ENCODE measurements at regions not wholly inside any gene's neighbourhood (a gene's known extent, or its start where the extent isn't known, plus 50 kb on each side); places are given as distances from the start of the nearest gene placed in this dataset.

DNA sequence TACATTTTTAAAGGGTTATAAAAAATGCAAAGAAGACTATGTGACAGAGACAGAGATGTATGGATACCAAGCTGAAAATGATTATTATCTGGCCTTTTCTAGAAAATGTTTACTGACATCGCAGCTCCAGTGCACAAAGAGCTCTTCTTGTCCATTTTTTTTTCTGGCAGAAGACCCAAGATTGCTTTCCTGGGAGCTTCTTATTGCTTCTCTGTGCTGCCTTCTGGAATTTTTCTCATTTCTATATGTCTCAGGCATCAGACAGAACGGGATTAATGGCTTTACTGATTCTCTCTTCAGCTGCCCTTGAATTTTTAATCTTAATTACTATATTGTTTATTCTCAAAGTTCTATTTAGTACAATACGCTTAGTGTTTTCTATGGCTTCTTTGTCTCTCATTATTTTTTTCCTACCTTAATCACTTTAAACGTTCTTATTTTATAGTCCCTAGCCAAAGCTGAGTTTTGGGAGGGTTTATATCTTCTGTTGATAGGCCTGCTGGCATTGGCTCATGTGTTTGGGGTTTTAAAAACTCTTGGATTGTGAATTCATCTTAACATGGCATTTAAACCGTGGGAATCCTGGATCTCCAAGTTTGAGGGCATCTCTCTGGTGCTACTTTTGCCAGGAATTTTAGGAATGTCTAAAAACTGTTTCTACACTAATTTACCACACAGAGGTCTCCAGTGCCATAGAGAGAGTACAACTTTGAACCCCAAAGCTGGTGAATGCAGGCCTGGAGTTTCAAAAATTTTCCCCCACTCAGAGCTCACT is 138.9 kb upstream of the LNX1 start:
- TF ChIP-seq, protein P1, sequence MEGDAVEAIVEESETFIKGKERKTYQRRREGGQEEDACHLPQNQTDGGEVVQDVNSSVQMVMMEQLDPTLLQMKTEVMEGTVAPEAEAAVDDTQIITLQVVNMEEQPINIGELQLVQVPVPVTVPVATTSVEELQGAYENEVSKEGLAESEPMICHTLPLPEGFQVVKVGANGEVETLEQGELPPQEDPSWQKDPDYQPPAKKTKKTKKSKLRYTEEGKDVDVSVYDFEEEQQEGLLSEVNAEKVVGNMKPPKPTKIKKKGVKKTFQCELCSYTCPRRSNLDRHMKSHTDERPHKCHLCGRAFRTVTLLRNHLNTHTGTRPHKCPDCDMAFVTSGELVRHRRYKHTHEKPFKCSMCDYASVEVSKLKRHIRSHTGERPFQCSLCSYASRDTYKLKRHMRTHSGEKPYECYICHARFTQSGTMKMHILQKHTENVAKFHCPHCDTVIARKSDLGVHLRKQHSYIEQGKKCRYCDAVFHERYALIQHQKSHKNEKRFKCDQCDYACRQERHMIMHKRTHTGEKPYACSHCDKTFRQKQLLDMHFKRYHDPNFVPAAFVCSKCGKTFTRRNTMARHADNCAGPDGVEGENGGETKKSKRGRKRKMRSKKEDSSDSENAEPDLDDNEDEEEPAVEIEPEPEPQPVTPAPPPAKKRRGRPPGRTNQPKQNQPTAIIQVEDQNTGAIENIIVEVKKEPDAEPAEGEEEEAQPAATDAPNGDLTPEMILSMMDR (IDR thresholded peaks at IDR 0.05; ENCODE audit: partially characterized antibody, unreplicated experiment), result no peak
- DNase-seq, result no peak
- no peak overlapping the region for H3K27ac Mint-ChIP-seq (ENCODE audit: unreplicated experiment)

GRCh38 chr4:53722110-53722509 is 130.8 kb upstream of the LNX1 start:
- H3K27ac Mint-ChIP-seq (ENCODE audit: unreplicated experiment), result no peak overlapping the region
- no peaks in the 10 kb centered on the region for H3K36me3 Mint-ChIP-seq (ENCODE audit: unreplicated experiment)
- H3K4me1 Mint-ChIP-seq (ENCODE audit: low read depth, unreplicated experiment), result peaks cover 2% of the 10 kb centered on the region
- peaks cover 4% of the 10 kb centered on the region for H3K27me3 Mint-ChIP-seq (ENCODE audit: unreplicated experiment)
- no peak overlapping the region for H3K4me3 Mint-ChIP-seq (ENCODE audit: unreplicated experiment)
- no peaks in the 10 kb centered on the region for H3K9me3 Mint-ChIP-seq (ENCODE audit: unreplicated experiment)
- no peak for DNase-seq
- TF ChIP-seq, protein P1 (IDR thresholded peaks at IDR 0.05; ENCODE audit: partially characterized antibody, unreplicated experiment), result no peak

More for the DNA sequence above, 138.9 kb upstream of the LNX1 start:
- no peaks in the 10 kb centered on the region for H3K9me3 Mint-ChIP-seq (ENCODE audit: unreplicated experiment)
- no peaks in the 10 kb centered on the region for H3K36me3 Mint-ChIP-seq (ENCODE audit: unreplicated experiment)
- H3K27me3 Mint-ChIP-seq (ENCODE audit: unreplicated experiment), result no peaks in the 10 kb centered on the region
- H3K4me3 Mint-ChIP-seq (ENCODE audit: unreplicated experiment), result no peak overlapping the region
- H3K4me1 Mint-ChIP-seq (ENCODE audit: low read depth, unreplicated experiment), result no peaks in the 10 kb centered on the region

DNA sequence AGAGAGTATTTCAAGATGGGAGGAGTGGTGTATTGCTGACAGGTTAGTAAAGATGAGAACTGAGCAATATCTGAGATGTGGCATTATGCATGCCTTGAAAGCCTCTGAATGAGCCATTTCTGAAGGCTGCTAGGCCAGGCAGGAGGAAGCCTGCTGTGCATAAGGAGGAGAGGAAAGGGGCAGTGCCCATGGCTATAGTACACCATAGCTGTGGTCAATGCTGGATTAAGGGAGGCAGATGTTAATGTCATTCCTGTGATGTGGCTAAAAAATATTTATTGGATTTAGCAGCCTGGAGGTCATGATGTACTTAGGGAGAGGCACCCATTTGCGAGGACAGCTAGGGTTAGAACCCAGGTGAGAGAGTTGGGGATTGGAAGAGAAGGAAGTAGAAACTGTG is 130.0 kb upstream of the LNX1 start:
- peaks cover 2% of the 10 kb centered on the region for H3K4me1 Mint-ChIP-seq (ENCODE audit: low read depth, unreplicated experiment)
- no peaks in the 10 kb centered on the region for H3K36me3 Mint-ChIP-seq (ENCODE audit: unreplicated experiment)
- no peak overlapping the region for H3K27ac Mint-ChIP-seq (ENCODE audit: unreplicated experiment)
- H3K9me3 Mint-ChIP-seq (ENCODE audit: unreplicated experiment), result no peaks in the 10 kb centered on the region
- H3K4me3 Mint-ChIP-seq (ENCODE audit: unreplicated experiment), result no peak overlapping the region
- TF ChIP-seq, protein P1 (IDR thresholded peaks at IDR 0.05; ENCODE audit: partially characterized antibody, unreplicated experiment), result no peak
- H3K27me3 Mint-ChIP-seq (ENCODE audit: unreplicated experiment), result peaks cover 4% of the 10 kb centered on the region
- DNase-seq, result no peak

GRCh38 chr4:53720776-53721175 is 129.5 kb upstream of the LNX1 start:
- Mint-ChIP-seq H3K27ac (ENCODE audit: unreplicated experiment) (no peak overlapping the region), H3K4me3 (ENCODE audit: unreplicated experiment) (no peak overlapping the region), H3K27me3 (ENCODE audit: unreplicated experiment) (peaks cover 4% of the 10 kb centered on the region), H3K9me3 (ENCODE audit: unreplicated experiment) (no peaks in the 10 kb centered on the region), H3K4me1 (ENCODE audit: low read depth, unreplicated experiment) (peaks cover 2% of the 10 kb centered on the region), H3K36me3 (ENCODE audit: unreplicated experiment) (no peaks in the 10 kb centered on the region)
- TF ChIP-seq, protein P1 (IDR thresholded peaks at IDR 0.05; ENCODE audit: partially characterized antibody, unreplicated experiment), result no peak
- DNase-seq, result no peak

DNA sequence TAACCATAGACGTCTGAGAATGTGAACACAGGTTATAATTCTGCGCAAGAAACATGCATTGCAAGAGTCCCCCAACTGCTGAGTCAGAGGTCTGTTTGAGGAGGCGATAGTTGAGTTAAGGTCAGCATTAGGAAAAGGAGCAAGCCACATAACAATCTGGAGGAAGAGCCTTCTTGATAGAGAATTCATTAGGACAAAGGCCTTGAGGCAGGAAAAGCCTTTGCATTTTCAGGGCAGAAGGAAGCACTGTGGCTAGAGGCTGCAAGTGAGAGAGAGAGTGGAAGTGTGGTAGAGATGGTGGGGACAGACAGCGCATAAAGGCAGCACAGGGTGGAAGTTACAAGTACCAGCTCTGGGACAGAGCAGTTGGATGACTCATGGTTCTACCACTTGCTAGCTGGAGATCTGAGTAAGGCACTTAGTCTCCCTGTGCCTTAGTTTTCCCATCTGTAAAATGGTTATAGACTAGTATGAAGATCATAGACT is 125.8 kb upstream of the LNX1 start:
- H3K27ac Mint-ChIP-seq (ENCODE audit: unreplicated experiment), result no peak overlapping the region

More for the DNA sequence above, 125.8 kb upstream of the LNX1 start:
- Mint-ChIP-seq H3K4me3 (ENCODE audit: unreplicated experiment) (no peak overlapping the region), H3K9me3 (ENCODE audit: unreplicated experiment) (no peaks in the 10 kb centered on the region), H3K4me1 (ENCODE audit: low read depth, unreplicated experiment) (peaks cover 6% of the 10 kb centered on the region), H3K36me3 (ENCODE audit: unreplicated experiment) (no peaks in the 10 kb centered on the region), H3K27me3 (ENCODE audit: unreplicated experiment) (no peaks in the 10 kb centered on the region)
- TF ChIP-seq, protein P1 (IDR thresholded peaks at IDR 0.05; ENCODE audit: partially characterized antibody, unreplicated experiment), result no peak
- DNase-seq, result no peak
